NCI-H510A treated with DMSO at 0.1 percent for 48 hours (cell line): ENCODE measurements at regions not wholly inside any gene's neighbourhood (a gene's known extent, or its start where the extent isn't known, plus 50 kb on each side); places are given as distances from the start of the nearest gene placed in this dataset.

Experiments used
- DNase-seq: peaks from one replicate; lab custom pipeline; 2025; lab: John Stamatoyannopoulos, UW

DNA sequence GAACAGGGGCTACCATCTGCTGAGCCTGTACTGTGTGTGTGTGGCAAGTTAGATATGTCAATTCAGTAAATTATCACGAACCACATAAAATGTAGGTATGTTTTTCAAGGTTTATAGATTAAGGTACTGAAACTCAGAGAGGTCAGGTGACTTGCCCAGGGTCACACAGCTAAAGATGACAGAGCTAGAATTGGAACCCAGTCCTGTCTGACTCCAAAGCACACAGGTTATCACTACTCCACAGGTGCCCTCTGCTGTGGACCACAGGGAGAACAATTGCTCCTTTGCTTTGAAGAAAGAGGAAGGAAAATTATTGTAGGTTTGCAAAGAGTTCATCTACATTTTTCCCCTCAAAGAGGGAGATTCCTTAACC, 229.7 kb upstream of the AGAP1 start:
- DNase-seq, result no peak

DNA sequence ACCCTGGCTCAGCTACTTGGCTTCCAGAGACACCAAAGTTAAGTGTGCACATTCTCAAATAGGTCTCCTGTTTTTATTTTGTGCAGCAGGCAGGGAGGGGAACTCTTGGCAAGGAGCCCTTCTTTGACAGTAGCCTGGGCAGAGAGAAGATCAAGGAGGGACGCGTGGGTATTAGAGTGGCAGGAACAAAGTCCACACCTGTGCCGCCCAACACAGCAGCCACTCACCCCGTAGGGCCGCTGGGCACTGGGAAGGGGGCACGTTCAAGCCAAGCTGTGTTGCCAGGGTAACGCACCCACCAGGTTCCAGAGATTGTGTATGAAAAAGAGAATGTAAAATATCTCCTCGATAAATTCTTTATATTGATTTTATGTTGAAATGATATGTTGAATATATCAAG, 229.3 kb upstream of the AGAP1 start:
- DNase-seq, result no peak

DNA sequence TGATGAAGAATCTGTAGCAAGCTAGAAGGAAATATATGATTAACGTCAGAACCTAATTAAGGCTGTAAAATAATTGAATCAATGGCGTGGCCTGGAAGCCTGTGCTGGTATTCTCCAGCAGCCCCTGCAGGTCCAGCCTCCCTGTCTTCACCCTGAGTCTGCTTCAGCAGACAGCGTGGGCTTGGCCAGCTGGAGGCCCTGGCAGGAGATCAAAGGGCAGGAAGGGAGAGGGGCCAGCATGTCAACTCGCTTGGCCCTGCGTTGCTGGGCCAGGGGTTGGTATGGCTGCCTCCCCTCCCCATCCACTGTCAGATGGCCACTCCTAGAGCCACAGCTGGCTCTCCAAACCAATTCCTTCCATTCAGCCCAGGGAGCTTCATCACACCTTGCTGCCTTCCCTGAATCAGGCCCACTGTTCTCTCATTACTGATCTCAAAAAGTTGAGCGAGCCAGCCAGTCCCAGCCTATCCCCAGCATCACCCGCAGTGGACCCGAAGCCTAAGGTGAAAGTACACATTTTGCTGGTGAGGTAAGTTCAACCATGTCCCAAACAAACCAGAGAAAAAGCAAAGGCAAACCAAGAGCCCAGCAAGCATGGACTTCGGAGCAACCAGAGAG, 228.4 kb upstream of the AGAP1 start:
- no peak for DNase-seq

DNA sequence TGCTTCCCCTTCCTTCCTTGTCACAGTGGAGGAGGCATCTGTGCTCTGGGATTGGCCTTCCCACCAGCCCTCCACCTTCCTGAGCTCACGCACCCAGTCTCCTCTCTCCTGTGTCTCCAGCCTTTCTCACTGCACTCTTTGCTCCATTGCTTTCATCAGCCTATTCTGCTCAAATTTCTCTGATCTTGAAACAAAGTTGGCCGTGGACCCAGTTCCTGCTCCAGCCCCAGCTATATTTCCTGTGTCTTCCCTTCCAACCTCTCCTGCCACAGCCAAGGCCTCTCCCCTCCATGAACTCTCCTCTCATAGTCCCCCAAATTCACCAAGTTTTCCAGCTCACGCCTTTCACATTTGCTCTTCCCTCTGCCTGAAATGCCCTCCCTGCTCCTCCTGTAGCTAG, 226.6 kb upstream of the AGAP1 start:
- no peak for DNase-seq

DNA sequence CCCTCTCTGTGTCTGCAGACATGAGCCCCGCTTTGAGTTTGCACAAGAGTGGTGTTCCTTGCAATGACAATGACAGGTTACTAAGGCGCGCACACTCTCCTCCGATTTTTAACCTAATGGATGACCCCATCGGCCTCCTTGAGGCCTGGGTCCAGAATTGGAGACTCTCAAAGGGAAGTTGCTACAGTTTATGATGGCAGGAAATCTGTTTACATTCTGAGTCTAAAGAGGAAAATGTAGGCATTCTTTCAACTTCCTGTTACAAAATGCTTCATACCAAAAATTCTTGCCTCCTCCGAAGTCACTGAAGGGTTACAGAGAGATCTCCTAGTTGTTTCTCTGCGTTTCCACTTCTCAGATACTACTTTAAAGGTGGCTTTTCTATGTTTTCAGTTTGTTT, 225.3 kb upstream of the AGAP1 start:
- DNase-seq, result no peak

DNA sequence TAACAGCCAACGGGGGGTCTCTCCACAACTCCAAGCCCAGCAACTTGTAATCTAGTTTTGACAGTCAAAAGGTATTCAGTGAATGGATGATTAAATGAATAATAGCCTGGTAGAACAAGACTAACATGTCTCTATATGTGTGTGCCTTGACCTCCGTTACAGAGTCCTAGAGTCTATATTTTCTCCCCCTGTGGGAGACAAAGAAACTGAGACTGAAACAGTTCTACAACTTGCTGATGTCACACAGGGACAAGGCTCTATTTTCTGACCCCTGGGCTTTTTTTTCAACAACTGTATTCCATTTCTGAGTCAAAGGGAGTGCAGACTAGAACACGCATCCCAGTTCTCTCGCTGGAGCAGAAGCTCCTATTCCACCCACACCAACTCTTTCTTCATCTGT, 223.6 kb upstream of the AGAP1 start:
- DNase-seq, result no peak

DNA sequence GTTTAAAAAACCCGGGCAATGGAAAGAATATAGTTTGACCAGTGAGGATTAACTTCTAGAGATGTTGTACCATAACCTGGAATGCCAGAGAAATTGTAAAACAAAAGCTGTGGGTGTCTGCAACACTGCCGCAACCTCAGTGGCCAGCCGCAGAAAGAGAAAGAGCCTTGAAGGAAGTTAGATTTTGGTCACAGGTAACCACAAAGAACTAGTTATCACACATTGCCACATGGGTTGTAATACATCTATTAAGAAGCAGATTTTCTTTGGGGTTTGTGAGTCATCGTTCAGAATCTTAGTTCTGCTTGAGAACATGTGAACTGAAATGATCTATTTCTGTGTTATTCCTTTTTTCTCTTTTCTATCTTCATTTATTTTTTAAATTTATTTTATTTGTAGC, 222.9 kb upstream of the AGAP1 start:
- DNase-seq, result no peak

DNA sequence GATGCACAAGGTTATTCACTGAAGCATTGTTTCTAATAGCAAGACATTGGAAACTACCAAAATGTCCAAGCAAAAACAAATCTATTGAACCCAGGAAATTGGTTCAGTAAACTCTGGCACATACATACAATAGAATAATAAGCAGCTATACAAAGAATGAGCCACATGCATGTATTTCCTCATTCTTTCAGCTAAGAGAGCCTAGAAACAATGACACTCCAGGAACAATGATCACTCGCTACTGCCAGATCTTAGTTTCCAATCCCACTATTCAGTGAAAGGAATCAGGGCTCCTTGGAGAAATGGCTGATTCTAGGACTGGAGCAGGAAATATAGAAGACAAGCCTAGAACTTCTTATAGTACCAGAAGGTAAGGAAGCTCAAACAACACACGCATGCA, 221.9 kb upstream of the AGAP1 start:
- DNase-seq, result no peak

DNA sequence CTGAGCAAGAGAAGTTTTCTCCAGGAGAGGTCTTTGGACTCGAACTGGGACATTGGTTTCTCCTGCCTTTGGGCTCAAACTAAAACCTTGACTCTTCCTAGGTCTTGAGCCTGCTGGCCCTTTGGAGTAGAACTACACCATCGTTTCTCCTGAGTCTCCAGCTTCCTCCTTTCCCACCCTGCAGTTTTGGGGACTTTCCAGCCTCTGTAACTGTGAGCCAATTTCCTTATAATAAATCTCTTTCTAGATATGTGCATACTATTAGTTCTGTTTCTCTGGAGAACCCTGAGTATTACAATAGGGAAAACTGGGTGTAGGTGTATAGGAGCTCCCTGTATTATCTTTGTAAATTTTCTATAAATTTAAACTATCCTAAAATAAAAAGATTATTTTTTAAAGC, 219.8 kb upstream of the AGAP1 start:
- no peak for DNase-seq

DNA sequence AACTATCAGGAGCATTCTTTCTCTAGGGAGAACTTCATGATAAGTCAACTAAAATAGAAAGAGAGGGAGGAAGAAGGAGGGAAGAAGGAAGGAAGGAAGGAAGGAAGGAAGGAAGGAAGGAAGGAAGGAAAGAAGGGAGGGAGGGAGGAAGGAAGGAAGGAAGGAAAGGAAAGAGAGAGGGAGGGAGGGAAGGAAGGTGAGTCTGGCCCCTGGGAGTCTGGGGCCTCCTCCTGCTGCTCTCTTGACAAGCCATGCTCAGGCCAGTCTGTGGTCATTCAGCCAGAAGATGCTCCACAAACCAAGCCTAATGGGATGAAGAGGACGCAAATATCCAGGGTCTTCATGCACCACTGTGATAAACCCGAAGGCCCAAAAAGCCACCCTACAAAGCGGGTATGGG, 216.4 kb upstream of the AGAP1 start:
- no peak for DNase-seq

DNA sequence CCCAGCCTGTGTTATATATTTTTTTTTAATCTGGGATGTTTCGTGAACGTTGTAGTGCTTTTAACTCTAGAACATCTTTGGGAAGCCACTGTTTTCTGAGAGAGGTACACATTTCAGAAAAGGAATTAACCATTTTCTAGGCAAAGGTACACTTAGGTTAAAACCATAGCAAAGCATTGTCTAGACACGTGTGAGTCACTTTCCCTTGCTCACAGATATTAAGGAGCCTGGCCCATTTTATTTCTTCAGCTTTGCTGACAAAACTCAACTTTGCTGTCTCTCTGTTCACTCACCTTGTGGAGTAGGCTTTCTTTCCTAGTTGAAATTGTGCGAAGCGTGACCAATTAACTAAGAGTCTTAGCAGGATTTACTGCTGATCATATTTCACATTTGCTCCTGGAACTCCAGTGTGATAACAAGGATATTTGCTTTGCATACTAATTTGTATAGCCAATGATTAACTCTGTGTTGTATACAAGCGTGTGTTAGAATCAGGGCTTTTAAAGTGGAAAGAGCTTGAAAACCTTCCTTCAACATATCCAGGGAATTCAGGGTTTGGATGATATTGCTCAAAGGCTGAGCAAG, 215.0 kb upstream of the AGAP1 start:
- DNase-seq, result no peak

DNA sequence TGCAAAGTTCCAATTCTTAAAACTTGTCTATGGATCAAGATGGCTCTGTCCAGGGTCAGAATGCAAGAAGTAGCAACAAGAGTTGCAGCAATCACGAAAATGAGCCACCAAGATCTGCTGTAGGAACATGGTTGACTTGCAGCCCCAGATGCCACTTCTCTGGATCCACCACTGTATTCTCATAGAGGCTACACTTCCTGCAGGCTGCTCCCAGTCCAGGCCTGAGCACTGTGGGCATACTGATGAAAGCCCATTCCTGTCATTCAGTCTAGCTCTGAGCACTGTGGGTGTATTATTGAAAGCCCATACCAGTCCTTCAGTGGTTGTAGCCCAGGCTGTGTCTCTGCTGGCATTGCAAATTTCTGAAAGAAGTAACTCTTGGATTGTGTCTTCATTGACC, 213.9 kb upstream of the AGAP1 start:
- no peak for DNase-seq

DNA sequence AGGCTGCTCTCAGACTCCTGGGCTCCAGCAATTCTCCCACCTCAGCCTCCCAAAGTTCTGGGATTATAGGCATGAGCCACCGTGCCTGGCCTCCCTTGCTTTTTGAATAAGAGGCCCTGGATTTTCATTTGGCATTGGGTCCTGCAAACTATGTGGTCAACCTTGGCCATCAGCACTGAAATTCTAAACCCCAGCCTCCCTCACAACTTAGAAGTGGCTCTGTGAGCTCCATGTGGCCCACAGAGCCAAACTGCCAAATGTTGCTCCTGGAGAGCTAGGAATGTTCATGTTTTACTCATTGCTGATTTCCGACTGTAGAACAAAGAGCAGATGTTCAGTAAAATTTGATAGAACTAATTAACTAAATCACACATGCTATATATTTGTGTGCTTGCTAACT, 210.6 kb upstream of the AGAP1 start:
- no peak for DNase-seq

DNA sequence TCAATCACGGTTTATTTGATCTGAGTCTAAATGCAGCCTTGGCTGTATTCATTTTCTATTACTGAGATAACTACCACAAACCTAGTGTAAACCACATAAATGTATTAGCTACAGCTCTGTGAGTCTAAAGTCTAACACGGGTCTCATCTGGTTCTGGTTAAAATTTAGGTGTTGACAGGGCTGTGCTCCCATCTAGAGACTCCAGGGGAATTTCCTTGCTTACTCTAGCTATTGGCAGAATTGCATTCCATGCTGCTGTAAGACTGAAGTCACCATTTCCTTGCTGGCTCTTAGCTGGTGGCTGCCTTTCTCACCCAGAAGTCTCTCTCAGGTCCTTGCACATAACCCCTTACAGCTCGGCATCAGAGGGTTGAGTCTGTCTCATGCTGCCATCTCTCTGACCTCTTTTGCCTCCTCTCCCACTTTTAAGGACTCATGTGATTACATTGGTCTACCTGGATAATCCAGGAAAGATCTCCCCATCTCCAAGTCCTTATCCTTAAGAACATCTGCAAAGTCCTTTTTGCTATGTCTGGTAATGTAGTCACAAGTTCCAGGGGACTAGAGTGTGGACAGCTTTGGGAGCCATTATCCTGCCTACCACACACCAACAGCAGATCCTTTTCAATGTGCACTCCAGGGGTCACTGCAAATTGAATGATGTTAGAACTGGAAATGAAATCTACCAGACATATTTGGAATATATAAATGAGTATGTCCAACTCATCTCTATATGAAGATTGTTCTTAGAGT, 207.0 kb upstream of the AGAP1 start:
- no peak for DNase-seq

DNA sequence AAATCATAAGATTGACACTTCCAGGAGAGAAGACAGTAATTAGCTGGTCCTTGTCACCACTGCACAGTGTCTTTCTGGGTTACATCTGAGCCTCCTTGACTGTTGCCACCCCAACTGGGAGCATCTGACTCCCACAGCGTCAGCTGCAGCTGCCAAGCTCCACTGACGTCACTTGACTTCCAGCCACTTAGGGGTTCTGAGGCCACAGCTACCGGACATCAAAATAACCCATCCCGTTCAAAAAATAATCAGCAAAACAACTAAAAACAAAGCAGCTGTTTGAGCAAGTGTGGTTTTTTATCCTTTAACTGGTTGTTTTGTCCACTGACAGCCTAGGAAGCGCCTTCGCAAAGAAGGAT, 206.5 kb upstream of the AGAP1 start:
- no peak for DNase-seq

DNA sequence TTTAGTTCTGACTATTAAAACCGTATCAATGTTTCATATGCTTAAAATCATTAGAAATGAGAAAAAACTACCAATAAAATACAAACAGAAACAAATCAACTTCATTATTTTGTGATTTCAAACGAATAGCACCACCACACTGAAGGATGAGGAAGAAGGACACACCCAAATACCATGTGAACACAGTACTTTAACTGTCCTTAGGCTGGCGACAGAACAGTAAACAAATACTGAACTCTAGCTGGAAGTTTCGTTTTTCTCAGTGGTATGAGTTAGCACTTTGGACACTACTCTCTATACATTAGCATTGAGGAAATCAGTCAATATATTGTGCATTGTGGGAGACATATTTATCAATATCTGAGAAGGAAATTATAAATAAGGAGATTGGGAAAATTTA, 202.4 kb upstream of the AGAP1 start:
- no peak for DNase-seq

DNA sequence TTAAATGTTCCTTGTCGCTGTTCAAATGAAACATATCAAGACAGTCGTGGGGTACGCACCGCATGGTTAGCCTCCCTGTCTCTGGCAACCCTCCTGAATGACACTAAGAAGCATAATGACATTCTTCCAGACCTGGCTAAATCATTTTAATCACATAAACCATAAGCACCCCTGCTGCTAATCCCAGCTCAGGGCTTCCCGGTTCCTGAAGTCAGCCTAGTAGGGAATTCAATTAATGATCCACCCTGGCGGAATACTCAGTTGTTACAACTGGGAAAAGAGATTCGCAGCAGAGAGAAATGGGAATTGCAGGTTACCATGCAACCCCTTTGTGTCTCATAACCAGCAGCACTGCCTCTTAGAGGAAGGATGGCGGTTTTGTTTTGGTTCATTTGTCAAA, 200.8 kb upstream of the AGAP1 start:
- no peak for DNase-seq

DNA sequence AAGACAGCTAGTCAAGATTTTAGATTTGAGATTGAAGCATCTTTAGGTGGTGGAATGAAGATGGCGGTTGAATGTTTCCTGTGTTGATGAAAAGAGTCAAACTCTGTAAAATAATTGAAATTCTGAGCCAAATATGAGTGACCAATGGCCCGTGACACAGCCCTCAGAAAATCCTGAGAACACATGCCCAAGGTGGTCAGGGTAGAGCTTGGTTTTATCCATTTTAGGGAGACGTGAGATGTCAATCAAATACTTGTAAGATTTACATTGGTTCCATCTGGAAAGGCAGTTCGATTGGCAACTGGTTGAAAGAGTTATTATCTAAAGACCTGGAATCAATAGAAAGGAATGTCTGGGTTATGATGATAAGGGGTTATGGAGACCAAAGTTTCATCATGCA, 198.0 kb upstream of the AGAP1 start:
- no peak for DNase-seq

DNA sequence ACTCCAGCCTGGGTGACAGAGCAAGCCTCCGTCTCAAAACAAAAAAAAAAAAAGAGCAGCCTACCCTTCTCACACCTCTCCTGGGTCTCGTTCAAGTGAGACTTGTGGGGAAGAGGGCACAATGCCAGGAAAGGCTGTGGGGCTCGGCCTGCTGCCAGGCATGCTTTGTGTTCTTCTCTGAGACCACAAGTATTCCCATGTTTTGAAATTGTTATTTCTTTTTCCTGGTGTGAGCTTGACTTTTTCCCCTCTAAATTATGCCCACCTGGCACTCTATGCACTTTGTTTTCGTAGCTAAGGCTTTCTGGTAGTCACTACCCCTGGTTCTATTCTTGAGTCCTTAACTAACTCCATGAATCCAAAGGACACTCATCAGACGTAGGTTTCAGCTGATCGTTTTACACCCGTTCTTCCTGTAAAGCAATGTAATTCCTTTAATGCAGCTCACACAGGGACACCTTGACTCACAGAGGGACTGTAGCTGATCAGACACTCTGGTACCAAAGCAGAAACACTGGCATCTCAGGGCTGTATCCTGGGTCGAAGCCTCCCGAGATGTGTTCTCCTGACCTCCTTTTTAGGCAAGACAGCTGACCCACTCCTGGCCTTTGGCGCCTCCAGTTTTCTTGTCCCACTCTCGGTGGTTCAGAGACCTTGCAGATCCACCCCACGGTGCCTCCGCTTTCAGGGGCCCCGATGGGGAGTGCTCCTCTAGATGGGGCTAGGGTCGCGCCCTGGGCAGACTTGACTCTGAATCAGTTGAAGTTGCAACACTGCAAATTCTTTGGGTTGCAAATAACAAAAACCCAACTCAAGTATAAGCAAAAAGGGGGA, 193.3 kb upstream of the AGAP1 start:
- peak; percentile 8 for DNase-seq

DNA sequence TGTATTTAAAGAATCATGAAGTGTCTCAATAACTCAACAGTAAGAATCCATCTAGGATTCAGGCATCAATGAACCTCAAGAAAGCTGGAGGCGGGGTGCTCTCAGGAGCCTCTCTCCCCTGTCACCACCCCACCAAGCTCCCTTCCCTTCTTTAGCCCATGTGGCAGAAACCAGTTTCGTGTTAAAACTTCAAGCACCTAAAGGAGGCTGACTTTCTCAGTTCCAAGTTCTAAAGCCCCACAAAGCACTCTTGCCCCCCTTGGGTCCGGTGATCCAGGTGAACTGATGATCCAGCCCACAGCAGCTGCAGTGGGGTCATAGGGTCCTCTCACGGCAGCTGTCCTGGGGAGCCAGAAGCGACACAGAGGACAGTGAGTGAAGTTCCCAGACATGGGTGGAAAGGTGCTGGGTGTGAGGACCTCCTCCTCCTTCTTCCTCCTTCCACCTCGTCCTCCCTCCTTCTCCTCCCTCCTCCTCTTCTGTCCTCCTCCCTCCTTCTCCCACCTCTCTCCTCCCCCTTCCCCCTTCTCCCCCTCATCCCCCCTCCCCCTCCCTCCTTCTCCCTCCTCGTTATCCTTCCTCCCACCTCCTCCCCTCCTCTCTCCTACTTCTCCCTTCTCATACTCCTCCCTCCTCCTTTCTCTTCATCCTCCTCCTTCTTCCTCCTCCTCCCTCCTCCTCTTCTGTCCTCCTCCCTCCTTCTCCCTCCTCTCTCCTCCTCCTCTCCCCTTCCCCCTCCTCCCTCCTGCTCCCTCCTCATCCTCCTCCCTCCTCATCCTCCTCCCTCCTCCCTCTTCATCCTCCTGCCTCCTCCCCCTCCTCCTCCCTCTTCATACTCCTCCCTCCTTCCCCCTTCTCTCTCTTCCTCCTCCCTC, 192.4 kb upstream of the AGAP1 start:
- DNase-seq, result no peak

DNA sequence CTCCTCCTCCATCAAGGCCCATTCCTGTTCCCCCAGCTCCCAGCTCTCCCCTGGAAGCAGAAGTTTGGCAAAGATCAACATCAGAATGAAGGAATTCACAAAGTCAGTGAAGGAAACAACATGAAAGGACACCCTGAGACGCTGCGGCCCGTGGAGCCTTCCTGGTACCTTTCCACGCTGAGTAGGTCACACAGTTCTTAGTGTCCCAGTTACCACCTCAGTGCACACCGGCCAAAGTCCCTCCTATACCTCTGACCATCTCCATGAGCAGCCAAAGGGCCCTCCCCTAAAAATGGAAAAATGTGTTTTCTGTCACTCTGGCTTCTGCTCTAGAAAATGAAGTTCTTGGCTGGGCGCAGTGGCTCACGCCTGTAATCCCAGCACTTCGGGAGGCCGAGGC, 191.6 kb upstream of the AGAP1 start:
- DNase-seq, result no peak
